ENCODE measurements at regions not wholly inside any gene's neighbourhood (a gene's known extent, or its start where the extent isn't known, plus 50 kb on each side); places are given as distances from the start of the nearest gene placed in this dataset.
A peak's percentile ranks its signal among the peaks of the same experiment; 100 is the strongest.

GRCh38 chr6:137775720-137776119, 91.3 kb upstream of the TNFAIP3 start:
- DNase-seq (ENCODE audit: low read depth) = no peak
- H3K4me3 ChIP-seq (ENCODE audit: control insufficient read depth, low read depth, low read length) = no peak overlapping the region
- no peak for TF ChIP-seq CTCF (conservative IDR thresholded peaks at IDR 0.05; ENCODE audit: control insufficient read depth, insufficient read depth, low read depth, low read length)

DNA sequence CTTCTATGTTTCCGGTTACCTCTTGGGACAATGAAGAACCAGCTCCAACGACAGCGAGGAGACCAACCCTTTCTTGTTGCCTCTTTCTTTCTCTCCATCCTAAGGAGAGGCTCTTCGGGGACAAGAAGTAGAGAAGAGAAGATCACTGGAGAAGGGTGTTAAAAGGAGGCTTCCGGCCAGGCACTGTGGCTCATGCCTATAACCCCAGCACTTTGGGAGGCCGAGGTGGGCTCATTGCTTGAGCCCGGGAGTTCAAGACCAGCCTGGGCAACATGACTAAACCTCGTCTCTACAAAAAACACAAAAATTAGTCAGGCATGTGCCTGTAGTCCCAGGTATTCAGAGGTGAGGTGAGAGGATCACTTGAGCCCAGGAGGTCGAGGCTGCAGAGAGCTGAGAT, 90.8 kb upstream of the TNFAIP3 start:
- H3K4me3 ChIP-seq (ENCODE audit: control insufficient read depth, low read depth, low read length) = no peak overlapping the region
- no peak for TF ChIP-seq CTCF (conservative IDR thresholded peaks at IDR 0.05; ENCODE audit: control insufficient read depth, insufficient read depth, low read depth, low read length)
- no peak for DNase-seq (ENCODE audit: low read depth)

- no peak for TF ChIP-seq CTCF (conservative IDR thresholded peaks at IDR 0.05; ENCODE audit: control insufficient read depth, insufficient read depth, low read depth, low read length)
- DNase-seq (ENCODE audit: low read depth) = peak; percentile 47
- H3K4me3 ChIP-seq (ENCODE audit: control insufficient read depth, low read depth, low read length) = no peak overlapping the region
Observed at GRCh38 chr6:137776786-137777686, 90.0 kb upstream of the TNFAIP3 start.

DNA sequence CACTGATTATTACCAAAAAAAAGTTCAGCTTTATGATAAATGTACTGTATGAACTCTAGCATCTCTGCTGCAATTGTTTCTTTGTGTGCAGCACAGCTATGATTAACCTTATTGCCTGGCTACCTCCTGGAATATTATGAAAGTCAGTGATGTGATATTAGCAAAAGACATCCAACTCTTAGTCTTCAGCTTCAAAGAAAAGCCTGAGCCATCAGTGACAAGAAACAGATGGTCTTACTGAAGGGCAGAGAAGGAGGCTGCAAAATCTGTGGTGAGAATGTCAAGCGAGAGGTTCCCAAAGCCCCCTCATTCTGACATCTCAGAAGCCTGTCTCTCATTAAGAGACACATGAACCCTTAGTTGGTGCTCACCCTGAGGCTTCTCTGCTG, 89.4 kb upstream of the TNFAIP3 start:
- H3K4me3 ChIP-seq (ENCODE audit: control insufficient read depth, low read depth, low read length) = no peak overlapping the region
- DNase-seq (ENCODE audit: low read depth) = no peak

DNA sequence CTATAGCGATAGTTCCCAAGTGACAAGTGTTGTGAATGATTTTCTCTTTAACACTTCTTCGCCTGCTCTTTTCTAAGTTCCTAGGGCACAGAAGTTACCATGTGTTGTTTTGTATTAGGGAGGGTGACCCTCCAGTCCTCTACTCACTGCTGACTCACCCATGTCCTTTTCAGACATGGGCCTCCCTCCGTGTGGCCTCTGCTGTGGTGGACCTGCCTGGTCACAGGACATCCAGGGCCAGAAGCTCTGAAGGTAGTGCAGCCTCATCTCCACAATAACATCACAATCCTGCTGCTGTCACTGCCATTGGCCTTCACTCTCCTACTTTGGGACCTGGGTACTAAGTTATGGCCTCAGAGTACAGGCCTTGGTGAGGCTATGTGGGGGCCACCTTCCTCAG, 87.1 kb upstream of the TNFAIP3 start:
- no peak for TF ChIP-seq CTCF (conservative IDR thresholded peaks at IDR 0.05; ENCODE audit: control insufficient read depth, insufficient read depth, low read depth, low read length)
- DNase-seq (ENCODE audit: low read depth) = no peak
- no peak overlapping the region for H3K4me3 ChIP-seq (ENCODE audit: control insufficient read depth, low read depth, low read length)

More for the DNA sequence above, 89.4 kb upstream of the TNFAIP3 start:
- TF ChIP-seq CTCF (conservative IDR thresholded peaks at IDR 0.05; ENCODE audit: control insufficient read depth, insufficient read depth, low read depth, low read length) = no peak

- no peak overlapping the region for H3K4me3 ChIP-seq (ENCODE audit: control insufficient read depth, low read depth, low read length)
- no peak for DNase-seq (ENCODE audit: low read depth)
- TF ChIP-seq CTCF (conservative IDR thresholded peaks at IDR 0.05; ENCODE audit: control insufficient read depth, insufficient read depth, low read depth, low read length) = no peak
Observed at GRCh38 chr6:137780447-137781034, 86.5 kb upstream of the TNFAIP3 start.

Data from fibroblast of mammary gland (primary cell).